Fibroblast of lung (primary cell): ENCODE measurements at regions not wholly inside any gene's neighbourhood (a gene's known extent, or its start where the extent isn't known, plus 50 kb on each side); places are given as distances from the start of the nearest gene placed in this dataset.

Experiments
- DNase-seq, 2 donors: peaks; one replicate each; pipeline versions ENCODE4 v3.0.0 to v3.0.0-alpha.2; 2010; ENCODE audit warnings: low read depth in 2 of 2
- H2AFZ ChIP-seq: 2 replicates; pipeline ENCODE4 v1.5.1; 2012; ENCODE audit warnings: low read length, control low read depth, inconsistent platforms
- H3K27ac ChIP-seq: 2 replicates; pipeline ENCODE4 v1.5.1; 2011; ENCODE audit warnings: low read length, control low read depth; ENCODE audit not compliant: insufficient read depth
- H3K27me3 ChIP-seq: 2 replicates; pipeline ENCODE4 v1.5.1; 2011; ENCODE audit warnings: mild to moderate bottlenecking, low read length; ENCODE audit not compliant: control insufficient read depth, insufficient read depth
- H3K36me3 ChIP-seq: 2 replicates; pipeline ENCODE4 v1.5.1; 2011; ENCODE audit warnings: low read length; ENCODE audit not compliant: control insufficient read depth, insufficient read depth
- H3K4me1 ChIP-seq: 2 replicates; pipeline ENCODE4 v1.5.1; 2011; ENCODE audit warnings: low read length; ENCODE audit not compliant: control insufficient read depth, insufficient read depth; ENCODE audit errors: extremely low read depth
- H3K4me2 ChIP-seq: 2 replicates; pipeline ENCODE4 v1.5.1; 2011; ENCODE audit warnings: low read length, control low read depth; ENCODE audit not compliant: insufficient read depth; ENCODE audit errors: extremely low read depth
- H3K4me3 ChIP-seq, 4 experiments: fragments of 200-600 bp in 1 of 4; sonication (generic) in 1 of 4; replicated peaks in 1 of 4; 2 replicates each; pipeline ENCODE4 v1.5.1; 2011 to 2016; ENCODE audit warnings: low read length in 4 of 4, low read depth in 3 of 4, mild to moderate bottlenecking in 3 of 4, control low read depth in 2 of 4, inconsistent platforms in 1 of 4, mixed read lengths in 1 of 4; ENCODE audit not compliant: insufficient read depth in 1 of 4; ENCODE audit errors: control extremely low read depth in 1 of 4
- H3K79me2 ChIP-seq: 2 replicates; pipeline ENCODE4 v1.5.1; 2012; ENCODE audit warnings: mild to moderate bottlenecking, low read length, inconsistent platforms; ENCODE audit not compliant: control insufficient read depth, insufficient read depth
- H3K9ac ChIP-seq: 2 replicates; pipeline ENCODE4 v1.5.1; 2011; ENCODE audit warnings: mild to moderate bottlenecking, low read length, control low read depth; ENCODE audit not compliant: insufficient read depth
- H3K9me3 ChIP-seq: 2 replicates; pipeline ENCODE4 v1.5.1; 2012; ENCODE audit warnings: low read depth, low read length; ENCODE audit not compliant: control insufficient read depth, insufficient read depth
- H4K20me1 ChIP-seq: 2 replicates; pipeline ENCODE4 v1.5.1; 2011; ENCODE audit warnings: low read length; ENCODE audit not compliant: control insufficient read depth, insufficient read depth; ENCODE audit errors: extremely low read depth
- CTCF ChIP-seq, 2 donors: IDR thresholded peaks in 1 of 2; conservative IDR thresholded peaks in 1 of 2; 1 replicate in 1 of 2; 2 replicates in 1 of 2; pipeline ENCODE4 v1.5.1; 2011 to 2012; ENCODE audit warnings: low read length in 2 of 2, control low read depth in 1 of 2, inconsistent platforms in 1 of 2, low read depth in 1 of 2, mild to moderate bottlenecking in 1 of 2
- EZH2 ChIP-seq: IDR thresholded peaks from 2 replicates; pipeline ENCODE4 v1.5.1; 2012; ENCODE audit warnings: low read length, control low read depth, mild to moderate bottlenecking; ENCODE audit errors: missing control alignments

GRCh38 chr6:41432280-41432679, 96.9 kb downstream of the NCR2 start:
- no peak overlapping the region for H3K27ac ChIP-seq
- TF ChIP-seq EZH2: no peak
- TF ChIP-seq CTCF (conservative IDR thresholded peaks at IDR 0.05 in 1 of 2, IDR thresholded peaks at IDR 0.05 in 1 of 2; ENCODE audit: low read depth in 1 of 2, low read length in 2 of 2): no peak
- H3K4me3 ChIP-seq: no peak overlapping the region

GRCh38 chr6:41434803-41435481, 99.5 kb downstream of the NCR2 start:
- TF ChIP-seq CTCF (conservative IDR thresholded peaks at IDR 0.05 in 1 of 2, IDR thresholded peaks at IDR 0.05 in 1 of 2; ENCODE audit: low read depth in 1 of 2, low read length in 2 of 2) (no peak), EZH2 (no peak)
- Histone ChIP-seq H3K4me2 (no peak overlapping the region), H3K9me3 (no peaks in the 10 kb centered on the region), H4K20me1 (no peaks in the 10 kb centered on the region), H3K27me3 (no peaks in the 10 kb centered on the region), H3K27ac (no peak overlapping the region), H3K36me3 (no peaks in the 10 kb centered on the region), H3K4me1 (no peaks in the 10 kb centered on the region), H3K9ac (no peak overlapping the region), H3K4me3 (no peak overlapping the region), H3K79me2 (no peaks in the 10 kb centered on the region), H2AFZ (no peak overlapping the region)
- no peak for DNase-seq

More at GRCh38 chr6:41432280-41432679, 96.9 kb downstream of the NCR2 start:
- Histone ChIP-seq H3K4me2 (no peak overlapping the region), H3K4me1 (no peaks in the 10 kb centered on the region), H3K9ac (no peak overlapping the region), H3K79me2 (no peaks in the 10 kb centered on the region), H3K36me3 (no peaks in the 10 kb centered on the region), H2AFZ (no peak overlapping the region), H4K20me1 (no peaks in the 10 kb centered on the region), H3K27me3 (peaks cover 7% of the 10 kb centered on the region), H3K9me3 (no peaks in the 10 kb centered on the region)
- DNase-seq: no peak

DNA sequence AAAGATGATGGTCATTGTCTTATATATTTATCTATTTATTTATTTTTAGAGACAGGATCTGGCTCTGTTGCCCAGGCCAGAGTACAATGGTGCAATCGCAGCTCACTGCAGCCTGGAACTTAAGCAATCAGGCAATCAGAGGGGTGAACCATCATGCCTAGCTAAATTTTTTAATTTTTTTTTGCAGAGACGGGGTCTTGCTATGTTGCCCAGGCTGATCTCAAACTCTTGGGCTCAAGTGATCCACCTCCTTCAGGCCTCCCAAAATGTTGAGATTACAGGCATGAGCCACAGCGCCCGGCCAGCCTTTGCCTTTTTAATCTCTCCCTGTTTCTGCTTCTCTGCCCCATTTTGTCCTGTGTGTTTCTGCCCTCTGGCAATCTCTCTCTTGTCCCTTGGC, 102.2 kb downstream of the NCR2 start:
- H2AFZ ChIP-seq: no peak overlapping the region
- no peak overlapping the region for H3K4me3 ChIP-seq
- H3K36me3 ChIP-seq: no peaks in the 10 kb centered on the region
- no peak for DNase-seq
- no peak for TF ChIP-seq CTCF (conservative IDR thresholded peaks at IDR 0.05 in 1 of 2, IDR thresholded peaks at IDR 0.05 in 1 of 2; ENCODE audit: low read depth in 1 of 2, low read length in 2 of 2)
- no peak for TF ChIP-seq EZH2
- no peaks in the 10 kb centered on the region for H3K4me1 ChIP-seq
- H3K9me3 ChIP-seq: no peaks in the 10 kb centered on the region
- no peak overlapping the region for H3K27ac ChIP-seq
- no peak overlapping the region for H3K9ac ChIP-seq
- peaks cover 6% of the 10 kb centered on the region for H3K27me3 ChIP-seq
- H3K79me2 ChIP-seq: no peaks in the 10 kb centered on the region
- no peaks in the 10 kb centered on the region for H4K20me1 ChIP-seq
- no peak overlapping the region for H3K4me2 ChIP-seq
